GM21528 (cell line): ENCODE measurements at regions not wholly inside any gene's neighbourhood (a gene's known extent, or its start where the extent isn't known, plus 50 kb on each side); places are given as distances from the start of the nearest gene placed in this dataset.
A peak's percentile ranks its signal among the peaks of the same experiment; 100 is the strongest.

ENCODE experiments used
- ATAC-seq: cut with Tn5 transposase; IDR thresholded peaks from one replicate; pipeline ENCODE4 v1.9.1; 2021; ENCODE audit warnings: mild to moderate bottlenecking, moderate library complexity; ENCODE audit not compliant: unreplicated experiment, low FRiP score

- ATAC-seq: no peak
Measured at GRCh38 chr9:84447305-84447704, 106.7 kb upstream of the SLC28A3 start.

- ATAC-seq: no peak
Measured at GRCh38 chr9:84450029-84450428, 109.5 kb upstream of the SLC28A3 start.

- no peak for ATAC-seq
Measured at GRCh38 chr9:84456527-84456926, 116.0 kb upstream of the SLC28A3 start.

GRCh38 chr9:84460695-84461094 lies 120.1 kb upstream of the SLC28A3 start:
- no peak for ATAC-seq

- no peak for ATAC-seq
Measured at GRCh38 chr9:84463272-84463671, 122.7 kb upstream of the SLC28A3 start.

- no peak for ATAC-seq
Measured at GRCh38 chr9:84466580-84467285, 126.2 kb upstream of the SLC28A3 start.

GRCh38 chr9:84471816-84472215 lies 131.3 kb upstream of the SLC28A3 start:
- no peak for ATAC-seq

- no peak for ATAC-seq
Measured at GRCh38 chr9:84478996-84479395, 138.4 kb upstream of the SLC28A3 start.

GRCh38 chr9:84480071-84480470 lies 139.5 kb upstream of the SLC28A3 start:
- ATAC-seq: no peak

- no peak for ATAC-seq
Measured at GRCh38 chr9:84481231-84481630, 140.7 kb upstream of the SLC28A3 start.

- ATAC-seq: no peak
Measured at GRCh38 chr9:84481636-84482218, 141.2 kb upstream of the SLC28A3 start.

GRCh38 chr9:84482607-84483006 lies 142.0 kb upstream of the SLC28A3 start:
- no peak for ATAC-seq

GRCh38 chr9:84484172-84484571 lies 143.6 kb upstream of the SLC28A3 start:
- no peak for ATAC-seq

- ATAC-seq: no peak
Measured at GRCh38 chr9:84485539-84485938, 145.0 kb upstream of the SLC28A3 start.

GRCh38 chr9:84486663-84487062 lies 146.1 kb upstream of the SLC28A3 start:
- ATAC-seq: no peak

GRCh38 chr9:84490206-84490841 lies 149.8 kb upstream of the SLC28A3 start:
- no peak for ATAC-seq

GRCh38 chr9:84490842-84491325 lies 150.3 kb upstream of the SLC28A3 start:
- no peak for ATAC-seq

GRCh38 chr9:84492366-84493159 lies 152.0 kb upstream of the SLC28A3 start:
- no peak for ATAC-seq

- ATAC-seq: no peak
Measured at GRCh38 chr9:84493284-84493947, 152.9 kb upstream of the SLC28A3 start.

GRCh38 chr9:84499969-84500582 lies 159.5 kb upstream of the SLC28A3 start:
- peak; percentile 89 for ATAC-seq
